ENCODE measurements at regions not wholly inside any gene's neighbourhood (a gene's known extent, or its start where the extent isn't known, plus 50 kb on each side); places are given as distances from the start of the nearest gene placed in this dataset.

DNA sequence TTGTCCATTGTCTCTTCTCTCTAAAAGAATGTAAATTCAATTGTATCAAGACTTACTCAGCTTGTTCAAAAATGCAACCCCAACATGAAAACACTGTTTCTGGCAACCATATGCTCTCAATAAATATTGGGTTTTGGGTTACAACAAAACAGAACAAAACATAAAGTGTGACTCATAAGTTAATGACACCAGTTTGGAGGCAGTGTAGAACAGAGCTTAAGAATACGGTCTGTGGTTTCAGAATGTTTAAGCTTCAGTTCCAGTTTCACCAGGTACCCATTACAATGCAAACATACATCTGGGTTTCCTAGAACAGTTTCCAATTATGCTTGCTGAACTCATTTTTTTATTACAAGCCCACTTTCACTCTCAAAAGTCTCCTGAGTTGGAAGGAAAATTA is 285.8 kb upstream of the PCDH9 start:
- no peak for TF ChIP-seq POLR2AphosphoS5 (IDR thresholded peaks at IDR 0.05; ENCODE audit: borderline replicate concordance, low read depth, low read length)
- no peak for TF ChIP-seq EZH2 (IDR thresholded peaks at IDR 0.05)
- TF ChIP-seq FOXP2 (optimal IDR thresholded peaks at IDR 0.05; ENCODE audit: control extremely low read depth, extremely low read length, insufficient read depth), result no peak

Data from SK-N-MC (cell line).